D341Med (cell line): ENCODE measurements at regions not wholly inside any gene's neighbourhood (a gene's known extent, or its start where the extent isn't known, plus 50 kb on each side); places are given as distances from the start of the nearest gene placed in this dataset.

ENCODE experiments used
- DNase-seq: peaks from one replicate; pipeline ENCODE4 v3.0.0; 2012; ENCODE audit warnings: low spot score

GRCh38 chr3:65231544-65231943 lies 543.7 kb upstream of the ADAMTS9 start:
- no peak for DNase-seq

- DNase-seq, result no peak
These were observed 542.7 kb upstream of the ADAMTS9 start for GRCh38 chr3:65230261-65231139.

DNA sequence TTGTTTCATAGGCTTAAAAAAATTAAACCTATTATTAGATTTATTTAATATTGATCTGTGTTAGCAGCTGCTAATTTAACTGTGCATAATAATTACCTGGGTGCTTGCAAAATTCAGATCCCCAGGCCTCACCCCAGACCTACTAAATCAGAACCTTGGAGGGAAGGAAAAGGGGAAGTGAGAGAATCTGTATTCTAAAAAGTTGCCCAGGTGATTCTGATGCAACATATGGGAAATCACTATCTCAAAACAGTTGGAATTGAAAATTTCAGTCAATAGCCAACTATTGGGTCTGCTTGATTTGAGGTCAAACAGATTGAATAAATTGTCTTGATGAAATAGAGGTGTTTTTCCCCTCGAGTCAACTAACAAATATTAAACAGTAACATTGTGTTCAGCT lies 538.5 kb upstream of the ADAMTS9 start:
- DNase-seq, result no peak

DNA sequence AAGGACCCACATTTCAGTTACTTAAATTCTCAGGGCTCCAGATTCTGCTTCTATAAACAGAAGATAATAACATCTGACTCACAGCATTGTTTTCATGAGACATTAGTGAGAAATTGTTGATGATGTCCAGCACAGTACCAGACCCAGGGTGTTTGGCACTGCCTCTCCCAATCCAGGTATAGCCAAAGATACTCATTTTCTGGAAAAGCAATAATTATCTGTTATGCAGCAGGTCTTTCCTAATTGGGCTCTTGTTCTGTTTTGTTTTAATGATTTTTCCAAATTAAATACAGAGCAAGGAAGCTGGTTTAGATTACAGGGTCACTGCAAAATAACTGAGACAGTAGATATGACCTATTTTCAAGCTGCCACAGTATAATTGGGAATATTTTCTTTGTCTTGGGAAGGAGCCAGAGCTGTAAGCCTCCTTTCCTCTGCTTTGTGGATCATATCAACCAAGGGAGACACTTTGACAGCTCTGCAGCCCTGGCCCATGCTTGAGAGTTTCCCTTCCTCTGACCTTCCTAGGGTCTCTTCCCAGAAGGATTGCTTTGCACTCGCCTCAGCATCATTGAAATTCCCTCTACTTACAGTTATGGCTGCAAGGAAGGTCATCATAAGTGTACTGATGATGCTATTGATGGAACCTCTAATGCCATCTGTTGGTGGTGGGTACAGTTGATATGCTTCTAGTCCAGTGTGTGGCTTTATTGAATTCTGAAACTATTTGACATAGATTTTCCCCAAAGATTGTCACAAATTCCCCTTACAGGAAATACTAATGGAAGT lies 522.4 kb upstream of the ADAMTS9 start:
- no peak for DNase-seq

- no peak for DNase-seq
These were observed 514.6 kb upstream of the ADAMTS9 start for GRCh38 chr3:65202395-65202794.

DNA sequence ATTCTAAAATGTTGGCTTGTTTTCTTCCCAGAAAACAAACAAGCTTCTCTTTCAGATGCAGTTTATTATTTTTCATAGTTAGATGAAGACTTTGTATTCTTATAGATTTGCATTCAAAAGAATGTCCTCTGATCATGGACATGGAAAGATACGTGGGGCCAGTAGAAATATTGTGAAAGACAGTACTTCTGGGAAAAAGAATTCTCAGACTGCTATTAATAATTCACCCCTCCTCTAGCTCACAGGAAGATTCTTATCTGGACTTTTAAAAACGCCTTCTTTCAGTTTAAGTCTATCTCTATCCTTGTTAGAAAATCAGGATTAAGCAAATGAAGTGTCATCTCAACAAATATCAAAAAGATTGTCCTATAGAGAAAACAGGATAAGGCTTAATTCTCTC lies 514.1 kb upstream of the ADAMTS9 start:
- no peak for DNase-seq

- no peak for DNase-seq
These were observed 512.6 kb upstream of the ADAMTS9 start for GRCh38 chr3:65200310-65200970.

- no peak for DNase-seq
These were observed 508.9 kb upstream of the ADAMTS9 start for GRCh38 chr3:65196663-65197062.

- DNase-seq, result no peak
These were observed 507.6 kb upstream of the ADAMTS9 start for GRCh38 chr3:65195211-65196006.

GRCh38 chr3:65194744-65195143 lies 506.9 kb upstream of the ADAMTS9 start:
- DNase-seq, result no peak

GRCh38 chr3:65194047-65194714 lies 506.4 kb upstream of the ADAMTS9 start:
- no peak for DNase-seq

DNA sequence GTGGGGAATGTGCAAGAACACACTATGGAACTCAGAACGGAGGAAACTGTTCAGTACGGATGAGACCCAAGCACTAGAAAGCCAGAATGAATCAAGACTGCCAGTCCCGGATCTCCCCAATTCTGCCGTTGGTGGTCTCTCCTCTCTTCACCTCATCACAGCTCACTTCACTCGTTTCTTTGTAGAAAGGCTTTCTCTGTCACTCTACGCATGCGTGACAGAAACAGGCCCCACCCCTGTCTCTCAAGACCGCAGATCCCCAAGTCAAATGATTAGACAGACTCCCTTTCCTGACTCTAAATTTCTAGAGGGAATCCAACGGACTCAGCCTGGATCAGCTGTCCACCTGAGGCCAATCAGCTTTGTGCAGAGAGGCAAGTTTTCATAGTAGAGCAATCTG lies 505.7 kb upstream of the ADAMTS9 start:
- no peak for DNase-seq

GRCh38 chr3:65190111-65190510 lies 502.3 kb upstream of the ADAMTS9 start:
- DNase-seq, result no peak

DNA sequence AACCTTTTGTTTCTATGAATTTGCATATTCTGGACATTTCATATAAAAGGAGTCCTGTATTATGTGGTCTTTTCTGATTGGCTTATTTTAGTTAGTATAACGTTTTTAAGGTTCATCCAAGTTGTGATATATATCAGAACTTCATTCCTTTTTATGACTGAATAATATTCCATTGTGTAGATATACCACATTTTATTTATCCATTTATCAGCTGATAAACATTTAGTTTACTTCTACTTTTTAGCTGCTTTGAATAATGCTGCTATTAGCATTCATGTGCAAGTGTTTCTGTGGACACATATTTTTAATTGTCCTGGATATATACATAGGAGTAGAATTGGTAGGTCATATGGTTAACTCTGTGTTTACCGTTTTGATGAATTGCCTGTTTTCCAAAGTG lies 498.5 kb upstream of the ADAMTS9 start:
- no peak for DNase-seq

GRCh38 chr3:65182682-65183081 lies 494.9 kb upstream of the ADAMTS9 start:
- no peak for DNase-seq

DNA sequence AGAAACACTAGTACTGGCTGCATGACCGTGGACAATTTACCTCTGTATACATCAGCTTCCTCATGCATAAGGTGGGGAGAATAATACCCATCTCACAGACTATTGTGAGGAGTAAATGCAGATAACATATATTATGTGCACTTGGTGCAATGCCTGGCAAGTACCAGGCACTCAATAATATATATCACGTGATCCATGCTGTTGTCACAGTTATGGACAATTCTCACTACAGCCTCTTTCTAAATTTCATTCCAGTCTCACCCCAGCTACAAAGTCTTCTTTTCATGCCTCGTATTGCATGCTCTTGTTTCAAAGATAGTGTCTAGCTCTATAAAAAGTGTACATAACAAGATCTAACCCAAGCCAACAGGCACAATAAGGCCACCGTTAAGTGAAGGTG lies 494.3 kb upstream of the ADAMTS9 start:
- DNase-seq, result no peak

DNA sequence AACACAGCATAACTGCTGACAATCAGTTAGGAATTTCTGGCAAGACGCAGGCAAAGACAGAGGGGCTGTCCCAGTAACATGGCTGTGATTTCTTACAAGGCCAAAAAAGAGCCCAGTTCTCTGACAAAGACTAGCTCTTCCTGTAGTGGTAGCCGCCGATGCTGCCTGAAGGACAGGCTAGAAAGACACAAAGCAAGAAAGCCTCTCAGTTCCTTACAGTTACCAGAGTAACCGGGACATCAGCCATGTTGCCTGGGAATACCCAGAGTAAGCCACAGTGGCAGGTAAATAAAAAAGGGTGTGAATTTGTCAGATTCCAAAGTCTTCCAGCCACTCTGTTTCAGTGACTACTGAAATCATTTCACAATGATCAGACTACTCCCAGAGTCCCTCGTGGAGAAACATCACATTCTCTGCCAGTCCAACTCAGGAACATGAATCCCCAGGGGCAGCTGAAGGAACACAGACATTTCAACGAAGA lies 493.6 kb upstream of the ADAMTS9 start:
- DNase-seq, result no peak

DNA sequence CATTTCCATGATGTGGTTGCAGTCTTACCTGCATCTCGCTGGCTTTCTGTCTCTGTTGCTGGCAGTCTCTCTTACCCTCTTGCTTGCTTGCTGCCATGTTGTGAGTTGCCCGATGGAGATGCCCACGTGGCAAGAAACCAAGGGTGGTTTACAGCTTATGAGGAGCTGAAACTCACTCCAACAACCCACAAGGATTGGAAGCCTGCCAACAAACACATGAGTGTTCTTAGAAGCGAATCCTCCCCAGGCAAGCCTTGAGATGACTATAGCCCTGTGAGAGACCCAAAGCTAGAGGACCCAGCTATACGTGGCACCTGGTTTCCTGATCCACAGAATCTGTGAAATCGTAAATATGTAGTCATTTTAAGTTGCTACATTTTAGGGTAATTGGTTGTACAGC lies 490.9 kb upstream of the ADAMTS9 start:
- no peak for DNase-seq

- DNase-seq, result no peak
These were observed 490.2 kb upstream of the ADAMTS9 start for GRCh38 chr3:65177960-65178376.

GRCh38 chr3:65174713-65175112 lies 486.9 kb upstream of the ADAMTS9 start:
- no peak for DNase-seq

GRCh38 chr3:65173841-65174240 lies 486.0 kb upstream of the ADAMTS9 start:
- DNase-seq, result no peak
